Activated B cell treated with CpG ODN at 0.5 μM for 24 hours (primary cell): ENCODE measurements at regions not wholly inside any gene's neighbourhood (a gene's known extent, or its start where the extent isn't known, plus 50 kb on each side); places are given as distances from the start of the nearest gene placed in this dataset.

Source experiments
- ATAC-seq: fragments of 200-7000 bp; cut with Tn5 transposase; one replicate; pipeline ENCODE4 v1.10.0; 2021; ENCODE audit warnings: low read depth, mild to moderate bottlenecking, moderate library complexity
- CTCF ChIA-PET: fragments of 350-600 bp; sonication (Branson Sonifier 250); formaldehyde crosslinking; loops from one replicate; lab custom pipeline; 2021; ENCODE audit warnings: antibody characterized with exemption; lab: Charles Lee
- POLR2A ChIA-PET: fragments of 350-600 bp; sonication (Branson Sonifier 250); formaldehyde crosslinking; loops from one replicate; lab custom pipeline; 2021; ENCODE audit warnings: antibody characterized with exemption; lab: Charles Lee
- DNase-seq: peaks from one replicate; pipeline ENCODE4 v3.0.0; 2022
- H3K27ac Mint-ChIP-seq: one replicate; pipeline ENCODE4 v1.8.0; 2020; ENCODE audit warnings: mixed read lengths
- H3K27me3 Mint-ChIP-seq: one replicate; pipeline ENCODE4 v1.8.0; 2021; ENCODE audit warnings: mixed read lengths
- H3K36me3 Mint-ChIP-seq: one replicate; pipeline ENCODE4 v1.8.0; 2021; ENCODE audit warnings: low read depth, mixed read lengths
- H3K4me1 Mint-ChIP-seq: one replicate; pipeline ENCODE4 v1.8.0; 2021; ENCODE audit warnings: mixed read lengths
- H3K4me3 Mint-ChIP-seq: one replicate; pipeline ENCODE4 v1.8.0; 2020; ENCODE audit warnings: mild to moderate bottlenecking, mixed read lengths
- H3K9me3 Mint-ChIP-seq: one replicate; pipeline ENCODE4 v1.8.0; 2020; ENCODE audit warnings: mixed read lengths
- CTCF ChIP-seq: fragments of 200-600 bp; IDR thresholded peaks from one replicate; pipeline ENCODE4 v1.8.0; 2022; ENCODE audit warnings: antibody characterized with exemption, mild to moderate bottlenecking
- intact Hi-C: fragments of 100-400 bp; cut with micrococcal nuclease; formaldehyde crosslinking; loops from one replicate; pipeline ENCODE4 v1.15.1; 2024

- ATAC-seq (no peak), DNase-seq (no peak)
- CTCF ChIA-PET = no interaction called here
- Mint-ChIP-seq H3K4me1 (no peaks in the 10 kb centered on the region), H3K27me3 (no peaks in the 10 kb centered on the region), H3K27ac (no peak overlapping the region), H3K36me3 (no peaks in the 10 kb centered on the region), H3K4me3 (no peak overlapping the region), H3K9me3 (peaks cover 7% of the 10 kb centered on the region)
- TF ChIP-seq CTCF = no peak
- POLR2A ChIA-PET = no interaction called here
- intact Hi-C loops = no loop called here
Measured at GRCh38 chr5:174817610-174818009, 93.2 kb downstream of the MSX2 start.

GRCh38 chr5:174816858-174817257 is 92.5 kb downstream of the MSX2 start:
- no peak overlapping the region for H3K4me3 Mint-ChIP-seq
- no peaks in the 10 kb centered on the region for H3K36me3 Mint-ChIP-seq
- no peak for TF ChIP-seq CTCF
- no peaks in the 10 kb centered on the region for H3K27me3 Mint-ChIP-seq
- no peak for DNase-seq
- peaks cover 7% of the 10 kb centered on the region for H3K9me3 Mint-ChIP-seq
- H3K27ac Mint-ChIP-seq = no peak overlapping the region
- intact Hi-C loops = no loop called here
- POLR2A ChIA-PET = no interaction called here
- no peak for ATAC-seq
- H3K4me1 Mint-ChIP-seq = no peaks in the 10 kb centered on the region
- CTCF ChIA-PET = no interaction called here

- Mint-ChIP-seq H3K9me3 (peaks cover 7% of the 10 kb centered on the region), H3K36me3 (no peaks in the 10 kb centered on the region), H3K4me1 (no peaks in the 10 kb centered on the region), H3K4me3 (no peak overlapping the region), H3K27ac (no peak overlapping the region), H3K27me3 (no peaks in the 10 kb centered on the region)
- TF ChIP-seq CTCF = no peak
- ChIA-PET CTCF (no interaction called here), POLR2A (no interaction called here)
- ATAC-seq = no peak
- intact Hi-C loops = no loop called here
- no peak for DNase-seq
Measured at GRCh38 chr5:174811438-174811837, 87.1 kb downstream of the MSX2 start.

- H3K27ac Mint-ChIP-seq = no peak overlapping the region
- ChIA-PET CTCF (no interaction called here), POLR2A (no interaction called here)
- no peak overlapping the region for H3K4me3 Mint-ChIP-seq
- no peaks in the 10 kb centered on the region for H3K27me3 Mint-ChIP-seq
- no peaks in the 10 kb centered on the region for H3K36me3 Mint-ChIP-seq
- intact Hi-C loops = no loop called here
- DNase-seq (no peak), ATAC-seq (no peak)
- peaks cover 2% of the 10 kb centered on the region for H3K9me3 Mint-ChIP-seq
- H3K4me1 Mint-ChIP-seq = no peaks in the 10 kb centered on the region
- TF ChIP-seq CTCF = no peak
Measured at GRCh38 chr5:174810796-174811195, 86.4 kb downstream of the MSX2 start.

- intact Hi-C loops = no loop called here
- H3K4me1 Mint-ChIP-seq = no peaks in the 10 kb centered on the region
Measured at GRCh38 chr5:174807471-174807870, 83.1 kb downstream of the MSX2 start.

More at GRCh38 chr5:174807471-174807870, 83.1 kb downstream of the MSX2 start:
- TF ChIP-seq CTCF = no peak
- CTCF ChIA-PET = no interaction called here
- Mint-ChIP-seq H3K27me3 (no peaks in the 10 kb centered on the region), H3K9me3 (peaks cover 7% of the 10 kb centered on the region), H3K4me3 (no peak overlapping the region), H3K27ac (no peak overlapping the region), H3K36me3 (no peaks in the 10 kb centered on the region)
- POLR2A ChIA-PET = no interaction called here
- DNase-seq (no peak), ATAC-seq (no peak)
